ENCODE measurements at regions not wholly inside any gene's neighbourhood (a gene's known extent, or its start where the extent isn't known, plus 50 kb on each side); places are given as distances from the start of the nearest gene placed in this dataset.

GRCh38 chr1:187985145-187985896, 1156.6 kb downstream of the PLA2G4A start:
- H3K4me3 ChIP-seq (ENCODE audit: low read length) = no peak overlapping the region
- no peaks in the 10 kb centered on the region for H3K9me3 ChIP-seq (ENCODE audit: low read length)

GRCh38 chr1:187985897-187986654, 1157.3 kb downstream of the PLA2G4A start:
- H4K20me1 ChIP-seq (ENCODE audit: insufficient read depth) = no peaks in the 10 kb centered on the region
- H3K4me2 ChIP-seq (ENCODE audit: low read length) = no peak overlapping the region
- no peaks in the 10 kb centered on the region for H3K36me3 ChIP-seq (ENCODE audit: insufficient read depth, low read length)
- H2AFZ ChIP-seq (ENCODE audit: low read depth, low read length) = no peak overlapping the region
- H3K9me3 ChIP-seq (ENCODE audit: low read length) = no peaks in the 10 kb centered on the region
- H3K27ac ChIP-seq (ENCODE audit: low read length) = no peak overlapping the region
- H3K79me2 ChIP-seq (replicated peaks; ENCODE audit: insufficient read depth, low read length) = no peaks in the 10 kb centered on the region
- H3K9ac ChIP-seq (ENCODE audit: low read length) = no peak overlapping the region
- TF ChIP-seq CTCF (IDR thresholded peaks at IDR 0.05; ENCODE audit: poor library complexity, severe bottlenecking) = no peak
- no peak for TF ChIP-seq SMC3 (conservative IDR thresholded peaks at IDR 0.05; ENCODE audit: poor library complexity)
- no peak for TF ChIP-seq REST (IDR thresholded peaks at IDR 0.05; ENCODE audit: borderline replicate concordance)
- TF ChIP-seq EZH2 (IDR thresholded peaks at IDR 0.05; ENCODE audit: borderline replicate concordance, insufficient read depth, low read length, poor library complexity, severe bottlenecking) = no peak
- peak; percentile 64 for TF ChIP-seq POLR2AphosphoS5 (IDR thresholded peaks at IDR 0.05)
- TF ChIP-seq RAD21 (conservative IDR thresholded peaks at IDR 0.05) = no peak
- TF ChIP-seq TAF1 (IDR thresholded peaks at IDR 0.05; ENCODE audit: low read depth) = no peak
- TF ChIP-seq EP300 (conservative IDR thresholded peaks at IDR 0.05; ENCODE audit: poor library complexity, severe bottlenecking) = peak; percentile 71
- no peak for TF ChIP-seq MXI1 (conservative IDR thresholded peaks at IDR 0.05; ENCODE audit: poor library complexity, severe bottlenecking)
- no peaks in the 10 kb centered on the region for H3K27me3 ChIP-seq (ENCODE audit: insufficient read depth, low read depth, low read length)
- peaks cover 4% of the 10 kb centered on the region for H3F3A ChIP-seq (ENCODE audit: insufficient read depth, low read length, poor library complexity, severe bottlenecking)
- no peaks in the 10 kb centered on the region for H3K9me2 ChIP-seq (ENCODE audit: insufficient read depth, low read length)
- no peak overlapping the region for H3K4me3 ChIP-seq (ENCODE audit: low read length)

More at GRCh38 chr1:187985145-187985896, 1156.6 kb downstream of the PLA2G4A start:
- Histone ChIP-seq H3K27me3 (ENCODE audit: insufficient read depth, low read depth, low read length) (no peaks in the 10 kb centered on the region), H4K20me1 (ENCODE audit: insufficient read depth) (no peaks in the 10 kb centered on the region), H2AFZ (ENCODE audit: low read depth, low read length) (no peak overlapping the region), H3K36me3 (ENCODE audit: insufficient read depth, low read length) (no peaks in the 10 kb centered on the region), H3K79me2 (replicated peaks; ENCODE audit: insufficient read depth, low read length) (no peaks in the 10 kb centered on the region), H3F3A (ENCODE audit: insufficient read depth, low read length, poor library complexity, severe bottlenecking) (peaks cover 4% of the 10 kb centered on the region), H3K9me2 (ENCODE audit: insufficient read depth, low read length) (no peaks in the 10 kb centered on the region), H3K27ac (ENCODE audit: low read length) (no peak overlapping the region), H3K4me2 (ENCODE audit: low read length) (no peak overlapping the region), H3K9ac (ENCODE audit: low read length) (no peak overlapping the region)
- TF ChIP-seq REST (IDR thresholded peaks at IDR 0.05; ENCODE audit: borderline replicate concordance) (no peak), MXI1 (conservative IDR thresholded peaks at IDR 0.05; ENCODE audit: poor library complexity, severe bottlenecking) (no peak), EP300 (conservative IDR thresholded peaks at IDR 0.05; ENCODE audit: poor library complexity, severe bottlenecking) (no peak)
